HEK293T (cell line): ENCODE measurements at regions not wholly inside any gene's neighbourhood (a gene's known extent, or its start where the extent isn't known, plus 50 kb on each side); places are given as distances from the start of the nearest gene placed in this dataset.

Source experiments
- BHLHE40 ChIP-seq: fragments of 450-650 bp; IDR thresholded peaks from 2 replicates; pipeline ENCODE4 v1.6.1; 2016; ENCODE audit warnings: mild to moderate bottlenecking, moderate library complexity, borderline replicate concordance
- FOXA1 ChIP-seq: fragments of 450-650 bp; IDR thresholded peaks from 2 replicates; pipeline ENCODE4 v1.6.1; 2016; ENCODE audit warnings: mild to moderate bottlenecking
- FOXK2 ChIP-seq: fragments of 450-650 bp; IDR thresholded peaks from 2 replicates; pipeline ENCODE4 v1.6.1; 2016; ENCODE audit warnings: mild to moderate bottlenecking
- LEF1 ChIP-seq: fragments of 450-650 bp; IDR thresholded peaks from 2 replicates; pipeline ENCODE4 v1.6.1; 2017; ENCODE audit warnings: mild to moderate bottlenecking, borderline replicate concordance
- PKNOX1 ChIP-seq: fragments of 450-650 bp; IDR thresholded peaks from 2 replicates; pipeline ENCODE4 v1.6.1; 2016
- SP1 ChIP-seq: fragments of 450-650 bp; IDR thresholded peaks from 2 replicates; pipeline ENCODE4 v1.6.1; 2017
- SUZ12 ChIP-seq: fragments of 450-650 bp; IDR thresholded peaks from 2 replicates; pipeline ENCODE4 v1.6.1; 2016; ENCODE audit warnings: mild to moderate bottlenecking
- TARDBP ChIP-seq: fragments of 450-650 bp; IDR thresholded peaks from 2 replicates; pipeline ENCODE4 v1.6.1; 2016

GRCh38 chr20:60583741-60584140, 625.5 kb downstream of the CDH26 start:
- TF ChIP-seq SP1: no peak
- TF ChIP-seq SUZ12: no peak
- TF ChIP-seq FOXA1: no peak
- no peak for TF ChIP-seq FOXK2
- TF ChIP-seq TARDBP: no peak
- no peak for TF ChIP-seq LEF1
- TF ChIP-seq BHLHE40: no peak
- no peak for TF ChIP-seq PKNOX1
